HepG2 (cell line): ENCODE measurements at regions not wholly inside any gene's neighbourhood (a gene's known extent, or its start where the extent isn't known, plus 50 kb on each side); places are given as distances from the start of the nearest gene placed in this dataset.

ENCODE experiments used
- CTCF ChIP-seq: sonication (generic); formaldehyde crosslinking; IDR thresholded peaks from 2 replicates; pipeline ENCODE4 v1.5.0; 2020; ENCODE audit warnings: mild to moderate bottlenecking, missing genetic modification reagents, moderate library complexity
- GTF3A ChIP-seq: sonication (generic); formaldehyde crosslinking; conservative IDR thresholded peaks from 2 replicates; pipeline ENCODE4 v1.4.0; 2020; ENCODE audit warnings: mild to moderate bottlenecking, missing genetic modification reagents
- NBN ChIP-seq: fragments of 450-650 bp; conservative IDR thresholded peaks from 2 replicates; pipeline ENCODE4 v1.6.1; 2017
- NRL ChIP-seq: sonication (generic); formaldehyde crosslinking; IDR thresholded peaks from 2 replicates; pipeline ENCODE4 v1.5.0; 2020; ENCODE audit warnings: missing genetic modification reagents, mild to moderate bottlenecking, moderate library complexity, borderline replicate concordance
- TARDBP ChIP-seq: sonication (generic); formaldehyde crosslinking; IDR thresholded peaks from 2 replicates; pipeline ENCODE4 v1.8.0; 2022; ENCODE audit warnings: mild to moderate bottlenecking, missing genetic modification reagents
- TSC22D2 ChIP-seq: sonication (generic); formaldehyde crosslinking; IDR thresholded peaks from 2 replicates; pipeline ENCODE4 v1.5.1; 2020; ENCODE audit warnings: missing genetic modification reagents, mild to moderate bottlenecking, borderline replicate concordance
- ZNF18 ChIP-seq: sonication (generic); formaldehyde crosslinking; IDR thresholded peaks from 2 replicates; pipeline ENCODE4 v1.8.0; 2022; ENCODE audit warnings: mild to moderate bottlenecking, missing genetic modification reagents; ENCODE audit not compliant: insufficient replicate concordance
- ZNF598 ChIP-seq: sonication (generic); formaldehyde crosslinking; IDR thresholded peaks from 2 replicates; pipeline ENCODE4 v1.5.1; 2020; ENCODE audit warnings: mild to moderate bottlenecking, missing genetic modification reagents, borderline replicate concordance
- ZNF816 ChIP-seq: sonication (generic); formaldehyde crosslinking; IDR thresholded peaks from 2 replicates; pipeline ENCODE4 v1.8.0; 2022; ENCODE audit warnings: missing genetic modification reagents, mild to moderate bottlenecking, borderline replicate concordance
- TF ChIP-seq, protein P1 (sequence below): IDR thresholded peaks from 2 replicates; pipeline ENCODE4 v1.6.1; 2016
- TF ChIP-seq, protein P2 (sequence below): sonication (generic); formaldehyde crosslinking; IDR thresholded peaks from 2 replicates; pipeline ENCODE4 v1.5.1; 2020; ENCODE audit warnings: missing genetic modification reagents, mild to moderate bottlenecking, borderline replicate concordance
- TF ChIP-seq, protein P3 (sequence below): sonication (generic); formaldehyde crosslinking; IDR thresholded peaks from 2 replicates; pipeline ENCODE4 v1.5.1; 2020; ENCODE audit warnings: missing genetic modification reagents, mild to moderate bottlenecking, borderline replicate concordance
- TF ChIP-seq, protein P4 (sequence below): sonication (generic); formaldehyde crosslinking; IDR thresholded peaks from 2 replicates; pipeline ENCODE4 v1.5.1; 2020; ENCODE audit warnings: missing genetic modification reagents, mild to moderate bottlenecking, borderline replicate concordance

- TF ChIP-seq ZNF18 (CRISPR knock-in tag) (no peak), ZNF816 (CRISPR knock-in tag) (no peak), ZNF598 (CRISPR knock-in tag) (0 out of 2 replicates have a peak, but pooled peaks have one; percentile 56), TSC22D2 (CRISPR knock-in tag) (0 out of 2 replicates have a peak, but pooled peaks have one; percentile 38), GTF3A (peak; percentile 74; the same call in 1 of the 2 replicates), TARDBP (CRISPR knock-in tag) (no peak), NRL (no peak), NBN (no peak), CTCF (CRISPR knock-in tag) (peak; percentile 83)
- TF ChIP-seq, protein P1, sequence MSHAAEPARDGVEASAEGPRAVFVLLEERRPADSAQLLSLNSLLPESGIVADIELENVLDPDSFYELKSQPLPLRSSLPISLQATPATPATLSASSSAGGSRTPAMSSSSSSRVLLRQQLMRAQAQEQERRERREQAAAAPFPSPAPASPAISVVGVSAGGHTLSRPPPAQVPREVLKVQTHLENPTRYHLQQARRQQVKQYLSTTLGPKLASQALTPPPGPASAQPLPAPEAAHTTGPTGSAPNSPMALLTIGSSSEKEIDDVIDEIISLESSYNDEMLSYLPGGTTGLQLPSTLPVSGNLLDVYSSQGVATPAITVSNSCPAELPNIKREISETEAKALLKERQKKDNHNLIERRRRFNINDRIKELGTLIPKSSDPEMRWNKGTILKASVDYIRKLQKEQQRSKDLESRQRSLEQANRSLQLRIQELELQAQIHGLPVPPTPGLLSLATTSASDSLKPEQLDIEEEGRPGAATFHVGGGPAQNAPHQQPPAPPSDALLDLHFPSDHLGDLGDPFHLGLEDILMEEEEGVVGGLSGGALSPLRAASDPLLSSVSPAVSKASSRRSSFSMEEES, result no peak
- TF ChIP-seq, protein P2, sequence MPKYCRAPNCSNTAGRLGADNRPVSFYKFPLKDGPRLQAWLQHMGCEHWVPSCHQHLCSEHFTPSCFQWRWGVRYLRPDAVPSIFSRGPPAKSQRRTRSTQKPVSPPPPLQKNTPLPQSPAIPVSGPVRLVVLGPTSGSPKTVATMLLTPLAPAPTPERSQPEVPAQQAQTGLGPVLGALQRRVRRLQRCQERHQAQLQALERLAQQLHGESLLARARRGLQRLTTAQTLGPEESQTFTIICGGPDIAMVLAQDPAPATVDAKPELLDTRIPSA (CRISPR knock-in tag), result no peak
- TF ChIP-seq, protein P3, sequence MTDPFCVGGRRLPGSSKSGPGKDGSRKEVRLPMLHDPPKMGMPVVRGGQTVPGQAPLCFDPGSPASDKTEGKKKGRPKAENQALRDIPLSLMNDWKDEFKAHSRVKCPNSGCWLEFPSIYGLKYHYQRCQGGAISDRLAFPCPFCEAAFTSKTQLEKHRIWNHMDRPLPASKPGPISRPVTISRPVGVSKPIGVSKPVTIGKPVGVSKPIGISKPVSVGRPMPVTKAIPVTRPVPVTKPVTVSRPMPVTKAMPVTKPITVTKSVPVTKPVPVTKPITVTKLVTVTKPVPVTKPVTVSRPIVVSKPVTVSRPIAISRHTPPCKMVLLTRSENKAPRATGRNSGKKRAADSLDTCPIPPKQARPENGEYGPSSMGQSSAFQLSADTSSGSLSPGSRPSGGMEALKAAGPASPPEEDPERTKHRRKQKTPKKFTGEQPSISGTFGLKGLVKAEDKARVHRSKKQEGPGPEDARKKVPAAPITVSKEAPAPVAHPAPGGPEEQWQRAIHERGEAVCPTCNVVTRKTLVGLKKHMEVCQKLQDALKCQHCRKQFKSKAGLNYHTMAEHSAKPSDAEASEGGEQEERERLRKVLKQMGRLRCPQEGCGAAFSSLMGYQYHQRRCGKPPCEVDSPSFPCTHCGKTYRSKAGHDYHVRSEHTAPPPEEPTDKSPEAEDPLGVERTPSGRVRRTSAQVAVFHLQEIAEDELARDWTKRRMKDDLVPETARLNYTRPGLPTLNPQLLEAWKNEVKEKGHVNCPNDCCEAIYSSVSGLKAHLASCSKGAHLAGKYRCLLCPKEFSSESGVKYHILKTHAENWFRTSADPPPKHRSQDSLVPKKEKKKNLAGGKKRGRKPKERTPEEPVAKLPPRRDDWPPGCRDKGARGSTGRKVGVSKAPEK (CRISPR knock-in tag), result 0 out of 2 replicates have a peak, but pooled peaks have one; percentile 60
- TF ChIP-seq, protein P4, sequence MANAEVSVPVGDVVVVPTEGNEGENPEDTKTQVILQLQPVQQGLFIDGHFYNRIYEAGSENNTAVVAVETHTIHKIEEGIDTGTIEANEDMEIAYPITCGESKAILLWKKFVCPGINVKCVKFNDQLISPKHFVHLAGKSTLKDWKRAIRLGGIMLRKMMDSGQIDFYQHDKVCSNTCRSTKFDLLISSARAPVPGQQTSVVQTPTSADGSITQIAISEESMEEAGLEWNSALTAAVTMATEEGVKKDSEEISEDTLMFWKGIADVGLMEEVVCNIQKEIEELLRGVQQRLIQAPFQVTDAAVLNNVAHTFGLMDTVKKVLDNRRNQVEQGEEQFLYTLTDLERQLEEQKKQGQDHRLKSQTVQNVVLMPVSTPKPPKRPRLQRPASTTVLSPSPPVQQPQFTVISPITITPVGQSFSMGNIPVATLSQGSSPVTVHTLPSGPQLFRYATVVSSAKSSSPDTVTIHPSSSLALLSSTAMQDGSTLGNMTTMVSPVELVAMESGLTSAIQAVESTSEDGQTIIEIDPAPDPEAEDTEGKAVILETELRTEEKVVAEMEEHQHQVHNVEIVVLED (CRISPR knock-in tag), result 0 out of 2 replicates have a peak, but pooled peaks have one; percentile 9
Observed at GRCh38 chr20:50294164-50295088, 103.8 kb downstream of the CEBPB start (continued).
